H1 (cell line): ENCODE measurements at regions not wholly inside any gene's neighbourhood (a gene's known extent, or its start where the extent isn't known, plus 50 kb on each side); places are given as distances from the start of the nearest gene placed in this dataset.

Experiments used
- CTCF ChIA-PET: fragments of 300-600 bp; sonication (Branson Sonifier 250); formaldehyde crosslinking; loops from one replicate; lab custom pipeline; 2021; ENCODE audit not compliant: partially characterized antibody; lab: Charles Lee
- POLR2A ChIA-PET: fragments of 300-600 bp; sonication (Branson Sonifier 250); formaldehyde crosslinking; loops from one replicate; lab custom pipeline; 2021; ENCODE audit warnings: inconsistent platforms; ENCODE audit not compliant: partially characterized antibody; lab: Charles Lee
- DNase-seq, 2 experiments: peaks; one replicate each; pipeline versions ENCODE4 v3.0.0 to v3.0.0-alpha.2; 2010 to 2022; ENCODE audit warnings: low spot score in 2 of 2, low read depth in 1 of 2, mixed read lengths in 1 of 2
- FAIRE-seq: peaks from 2 replicates; lab custom pipeline; 2011; peaks lifted over from hg19 to GRCh38; lab: Jason Lieb, UNC
- H2AFZ ChIP-seq: 2 replicates; pipeline ENCODE4 v1.8.1; 2012; ENCODE audit warnings: low read length, inconsistent platforms
- H2AK5ac ChIP-seq: 2 replicates; pipeline ENCODE4 v1.6.1; 2013; ENCODE audit warnings: low read depth, low read length
- H2BK120ac ChIP-seq: replicated peaks from 2 replicates; pipeline ENCODE3; 2013; ENCODE audit warnings: low read depth, low read length, inconsistent platforms
- H2BK12ac ChIP-seq: 2 replicates; pipeline ENCODE4 v1.6.1; 2013; ENCODE audit warnings: low read depth, low read length
- H2BK15ac ChIP-seq: 2 replicates; pipeline ENCODE4 v1.6.1; 2013; ENCODE audit warnings: low read length
- H2BK20ac ChIP-seq: 2 replicates; pipeline ENCODE4 v1.6.1; 2013; ENCODE audit warnings: low read length
- H2BK5ac ChIP-seq: 2 replicates; pipeline ENCODE4 v1.6.1; 2013; ENCODE audit warnings: low read depth, low read length
- H3K14ac ChIP-seq: 2 replicates; pipeline ENCODE4 v1.6.1; 2013; ENCODE audit warnings: inconsistent platforms; ENCODE audit not compliant: insufficient read length
- H3K18ac ChIP-seq: 2 replicates; pipeline ENCODE4 v1.6.1; 2013; ENCODE audit warnings: low read length; ENCODE audit errors: extremely low read depth
- H3K23ac ChIP-seq: 2 replicates; pipeline ENCODE4 v1.6.1; 2013; ENCODE audit warnings: inconsistent platforms; ENCODE audit not compliant: insufficient read length
- H3K23me2 ChIP-seq: 2 replicates; pipeline ENCODE4 v1.6.1; 2013; ENCODE audit warnings: low read depth, low read length
- H3K27ac ChIP-seq: 2 replicates; pipeline ENCODE4 v1.6.1; 2011; ENCODE audit warnings: low read depth, low read length, inconsistent platforms
- H3K27me3 ChIP-seq, 4 experiments: replicated peaks in 1 of 4; 1 replicate in 1 of 4; 2 replicates in 3 of 4; pipeline versions ENCODE4 v1.6.1 to v1.8.1; 2011 to 2013; ENCODE audit warnings: low read length in 3 of 4, mild to moderate bottlenecking in 3 of 4, inconsistent platforms in 2 of 4, mixed read lengths in 2 of 4, moderate library complexity in 1 of 4; ENCODE audit not compliant: control insufficient read depth in 3 of 4, insufficient read depth in 3 of 4; ENCODE audit errors: extremely low read depth in 1 of 4
- H3K36me3 ChIP-seq, 4 experiments: 2 replicates each; pipeline versions ENCODE4 v1.6.1 to v1.8.1; 2011 to 2013; ENCODE audit warnings: mild to moderate bottlenecking in 4 of 4, low read length in 3 of 4, moderate library complexity in 2 of 4, control low read depth in 1 of 4, inconsistent platforms in 1 of 4; ENCODE audit not compliant: insufficient read depth in 4 of 4, control insufficient read depth in 2 of 4
- H3K4ac ChIP-seq: replicated peaks from 2 replicates; pipeline ENCODE3; 2013; ENCODE audit warnings: low read length, low read depth, mixed read lengths, inconsistent platforms; ENCODE audit not compliant: insufficient read length
- H3K4me1 ChIP-seq, 4 experiments: replicated peaks in 1 of 4; 1 replicate in 1 of 4; 2 replicates in 3 of 4; pipeline versions ENCODE4 v1.6.1 to v1.8.1; 2011 to 2013; ENCODE audit warnings: low read length in 3 of 4, inconsistent platforms in 2 of 4, mixed read lengths in 1 of 4; ENCODE audit not compliant: insufficient read depth in 4 of 4, control insufficient read depth in 3 of 4
- H3K4me2 ChIP-seq, 2 experiments: 2 replicates each; pipeline versions ENCODE4 v1.6.1 to v1.8.1; 2011 to 2013; ENCODE audit warnings: low read depth in 2 of 2, low read length in 2 of 2, control low read depth in 1 of 2, inconsistent platforms in 1 of 2, mild to moderate bottlenecking in 1 of 2; ENCODE audit not compliant: insufficient read depth in 1 of 2
- H3K4me3 ChIP-seq, 4 experiments: fragments of 200-600, 300-600 bp in 1 of 4; sonication (generic), shearing (Covaris generic), sonication (Bioruptor Twin) in 1 of 4; 2 replicates each; pipeline versions ENCODE4 v1.5.1 to v1.8.1; 2011 to 2016; ENCODE audit warnings: low read length in 4 of 4, low read depth in 3 of 4, control low read depth in 2 of 4, inconsistent platforms in 2 of 4, mild to moderate bottlenecking in 2 of 4, mixed read lengths in 1 of 4, moderate library complexity in 1 of 4; ENCODE audit not compliant: insufficient read depth in 2 of 4; ENCODE audit errors: extremely low read depth in 1 of 4
- H3K56ac ChIP-seq: replicated peaks from 2 replicates; pipeline ENCODE3; 2013; ENCODE audit warnings: low read depth, mild to moderate bottlenecking, mixed read lengths, low read length, inconsistent platforms; ENCODE audit not compliant: insufficient read length
- H3K79me1 ChIP-seq: 2 replicates; pipeline ENCODE4 v1.6.1; 2013; ENCODE audit warnings: low read depth, low read length, control low read depth
- H3K79me2 ChIP-seq, 2 experiments: 2 replicates each; pipeline versions ENCODE4 v1.6.1 to v1.8.1; 2012 to 2013; ENCODE audit warnings: low read length in 2 of 2, mild to moderate bottlenecking in 2 of 2, inconsistent platforms in 1 of 2; ENCODE audit not compliant: insufficient read depth in 2 of 2, control insufficient read depth in 1 of 2
- H3K9ac ChIP-seq, 4 experiments: replicated peaks in 1 of 4; 1 replicate in 1 of 4; 2 replicates in 3 of 4; pipeline versions ENCODE4 v1.6.1 to v1.8.1; 2011 to 2013; ENCODE audit warnings: low read depth in 3 of 4, low read length in 3 of 4, control low read depth in 2 of 4, mild to moderate bottlenecking in 2 of 4, moderate library complexity in 2 of 4, inconsistent platforms in 1 of 4; ENCODE audit errors: extremely low read depth in 1 of 4
- H3K9me3 ChIP-seq, 2 experiments: 2 replicates each; pipeline versions ENCODE4 v1.6.1 to v1.8.1; 2012 to 2013; ENCODE audit warnings: mild to moderate bottlenecking in 2 of 2, moderate library complexity in 2 of 2, control low read depth in 1 of 2, inconsistent platforms in 1 of 2, low read depth in 1 of 2, low read length in 1 of 2, mixed read lengths in 1 of 2; ENCODE audit not compliant: insufficient read depth in 2 of 2
- H4K20me1 ChIP-seq, 2 experiments: replicated peaks in 1 of 2; 2 replicates each; pipeline versions ENCODE3 to v1.8.1; 2011 to 2013; ENCODE audit warnings: inconsistent platforms in 2 of 2, low read length in 2 of 2, mild to moderate bottlenecking in 1 of 2; ENCODE audit not compliant: insufficient read depth in 2 of 2, control insufficient read depth in 1 of 2
- H4K5ac ChIP-seq: 2 replicates; pipeline ENCODE4 v1.6.1; 2013; ENCODE audit warnings: low read length, low read depth, mixed read lengths, inconsistent platforms; ENCODE audit not compliant: insufficient read length
- H4K8ac ChIP-seq: 2 replicates; pipeline ENCODE4 v1.8.0; 2013; ENCODE audit warnings: mild to moderate bottlenecking, moderate library complexity, low read length, inconsistent platforms; ENCODE audit not compliant: insufficient read depth; ENCODE audit errors: extremely low read depth
- H4K91ac ChIP-seq: replicated peaks from 2 replicates; pipeline ENCODE3; 2013; ENCODE audit warnings: low read length, mixed read lengths, inconsistent platforms; ENCODE audit not compliant: insufficient read length
- ASH2L ChIP-seq: fragments of 200-600, 300-600 bp; sonication (generic); IDR thresholded peaks from one replicate; pipeline ENCODE4 v1.7.1; 2017; ENCODE audit warnings: low read length
- BCL11A ChIP-seq, 2 experiments: IDR thresholded peaks; one replicate each; pipeline ENCODE4 v1.6.1; 2011; ENCODE audit warnings: low read depth in 2 of 2, low read length in 2 of 2, mild to moderate bottlenecking in 2 of 2
- CTBP2 ChIP-seq: IDR thresholded peaks from 2 replicates; pipeline ENCODE4 v1.7.0; 2011; ENCODE audit warnings: borderline replicate concordance, mild to moderate bottlenecking, moderate library complexity, mixed read lengths, low read length; ENCODE audit not compliant: insufficient read depth, insufficient read length
- EP300 ChIP-seq, 2 experiments: IDR thresholded peaks; 1 replicate in 1 of 2; 2 replicates in 1 of 2; pipeline ENCODE4 v1.6.1; 2011 to 2012; ENCODE audit warnings: low read depth in 2 of 2, low read length in 2 of 2, mild to moderate bottlenecking in 2 of 2, borderline replicate concordance in 1 of 2, inconsistent platforms in 1 of 2, moderate library complexity in 1 of 2
- EZH2 ChIP-seq: fragments of 200-600 bp; sonication (generic); IDR thresholded peaks from 2 replicates; pipeline ENCODE4 v1.7.1; 2012; ENCODE audit warnings: low read depth, mild to moderate bottlenecking, moderate library complexity, low read length, inconsistent platforms; ENCODE audit not compliant: severe bottlenecking
- FOSL1 ChIP-seq: IDR thresholded peaks from 2 replicates; pipeline ENCODE4 v1.6.1; 2011; ENCODE audit warnings: mild to moderate bottlenecking, low read depth, low read length, moderate library complexity; ENCODE audit not compliant: insufficient read depth
- GABPA ChIP-seq: IDR thresholded peaks from 2 replicates; pipeline ENCODE4 v1.6.1; 2011; ENCODE audit warnings: mild to moderate bottlenecking, low read length, moderate library complexity, borderline replicate concordance; ENCODE audit not compliant: insufficient read depth
- HDAC6 ChIP-seq: IDR thresholded peaks from one replicate; pipeline ENCODE4 v1.7.1; 2012; ENCODE audit warnings: low read depth, mild to moderate bottlenecking, inconsistent platforms, low read length, moderate library complexity
- POU5F1 ChIP-seq: IDR thresholded peaks from 2 replicates; pipeline ENCODE4 v1.6.1; 2011; ENCODE audit warnings: low read depth, mild to moderate bottlenecking, low read length, moderate library complexity
- RAD21 ChIP-seq, 2 experiments: IDR thresholded peaks in 1 of 2; conservative IDR thresholded peaks in 1 of 2; 2 replicates each; pipeline ENCODE4 v1.6.1; 2011; ENCODE audit warnings: low read depth in 2 of 2, low read length in 2 of 2, improper control_type of control experiment in 1 of 2, inconsistent platforms in 1 of 2, mild to moderate bottlenecking in 1 of 2, moderate library complexity in 1 of 2
- RFX5 ChIP-seq: IDR thresholded peaks from 2 replicates; pipeline ENCODE4 v1.6.1; 2011; ENCODE audit warnings: low read depth, low read length, improper control_type of control experiment, borderline replicate concordance
- SRF ChIP-seq: IDR thresholded peaks from 2 replicates; pipeline ENCODE4 v1.6.1; 2011; ENCODE audit warnings: mild to moderate bottlenecking, low read depth, low read length, moderate library complexity
- SUZ12 ChIP-seq: fragments of 200-600 bp; sonication (generic); IDR thresholded peaks from 2 replicates; pipeline ENCODE4 v1.6.1; 2012; ENCODE audit warnings: mild to moderate bottlenecking, inconsistent platforms, low read length, moderate library complexity, mixed read lengths
- TAF1 ChIP-seq: IDR thresholded peaks from 2 replicates; pipeline ENCODE4 v1.6.1; 2011; ENCODE audit warnings: mild to moderate bottlenecking, low read depth, low read length
- TBP ChIP-seq: IDR thresholded peaks from 2 replicates; pipeline ENCODE4 v1.6.1; 2011; ENCODE audit warnings: low read depth, low read length, improper control_type of control experiment
- WGBS, 2 experiments: shearing (Covaris generic) in 1 of 2; methylation state at CpG; one replicate each; pipeline versions ENCODE4 v1.1.6 to v1.1.7; 2013 to 2015; ENCODE audit warnings: low lambda C conversion rate in 2 of 2, mixed read lengths in 2 of 2, inconsistent platforms in 1 of 2, low coverage in 1 of 2, missing lambda C conversion rate in 1 of 2; ENCODE audit not compliant: insufficient replicate concordance in 2 of 2, insufficient coverage in 1 of 2, insufficient read length in 1 of 2; ENCODE audit errors: extremely low coverage in 1 of 2, missing lambda C conversion rate in 1 of 2; 5-methylcytosine and 5-hydroxymethylcytosine counted together

DNA sequence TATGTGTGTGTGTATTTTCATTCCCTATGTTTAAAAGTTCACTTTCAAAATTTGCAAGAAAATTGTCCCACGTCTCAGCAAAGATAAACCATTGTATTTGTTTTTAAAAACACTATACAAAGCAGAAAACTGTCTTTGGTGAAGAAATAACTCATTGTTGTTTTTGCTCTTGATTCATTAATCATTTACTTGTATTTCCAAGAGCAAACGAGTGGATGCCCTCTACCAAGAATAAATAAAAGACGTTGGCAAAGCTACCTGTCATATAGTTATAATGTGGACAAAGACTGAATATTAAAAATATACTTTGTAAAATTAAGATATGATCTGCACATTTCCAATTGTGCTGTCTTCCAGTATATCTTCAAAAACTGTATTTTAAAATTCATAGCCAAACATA is 210.9 kb upstream of the NDST3 start:
- Histone ChIP-seq H3K27me3 (no peaks in the 10 kb centered on the region), H2BK5ac (no peak overlapping the region), H3K56ac (no peak overlapping the region), H2AFZ (no peak overlapping the region), H3K27ac (no peak overlapping the region), H2AK5ac (no peak overlapping the region), H2BK15ac (no peak overlapping the region), H3K18ac (no peak overlapping the region), H3K79me1 (no peaks in the 10 kb centered on the region), H4K8ac (no peak overlapping the region), H3K4me2 (no peak overlapping the region), H2BK120ac (no peak overlapping the region), H3K23ac (no peak overlapping the region), H2BK20ac (no peak overlapping the region), H3K14ac (no peak overlapping the region), H3K4me1 (no peaks in the 10 kb centered on the region; a peak in 1 of 7 replicates), H3K9me3 (0 out of 4 replicates have a peak, but pooled peaks cover 0 to 2% of the 10 kb centered on the region in 2 experiments), H3K79me2 (no peaks in the 10 kb centered on the region), H3K23me2 (no peaks in the 10 kb centered on the region), H3K36me3 (no peaks in the 10 kb centered on the region), H4K20me1 (no peaks in the 10 kb centered on the region), H3K4me3 (no peak overlapping the region), H3K9ac (no peak overlapping the region), H3K4ac (no peak overlapping the region), H4K91ac (no peak overlapping the region), H4K5ac (no peak overlapping the region), H2BK12ac (no peak overlapping the region)
- no peak for FAIRE-seq
- DNase-seq: no peak
- ChIA-PET CTCF (no interaction called here), POLR2A (no interaction called here)
- 93% methylated on average over 3 of the region's 3 CpGs; no CpG with 5 or more reads in 1 of the 2 experiments for WGBS, 2 experiments
- TF ChIP-seq EP300 (IDR thresholded peaks at IDR 0.05; ENCODE audit: borderline replicate concordance in 1 of 2, low read depth in 2 of 2, low read length in 2 of 2) (no peak), TBP (no peak), GABPA (no peak), HDAC6 (no peak), SUZ12 (no peak), CTBP2 (no peak), SRF (no peak), BCL11A (IDR thresholded peaks at IDR 0.05; ENCODE audit: low read depth in 2 of 2, low read length in 2 of 2) (no peak), TAF1 (no peak), RFX5 (no peak), POU5F1 (no peak), EZH2 (no peak), ASH2L (no peak), FOSL1 (no peak), RAD21 (IDR thresholded peaks at IDR 0.05 in 1 of 2, conservative IDR thresholded peaks at IDR 0.05 in 1 of 2; ENCODE audit: low read depth in 2 of 2, low read length in 2 of 2) (no peak)
